H1 (cell line): ENCODE measurements at regions not wholly inside any gene's neighbourhood (a gene's known extent, or its start where the extent isn't known, plus 50 kb on each side); places are given as distances from the start of the nearest gene placed in this dataset.

Experiments used
- CTCF ChIA-PET: fragments of 300-600 bp; sonication (Branson Sonifier 250); formaldehyde crosslinking; loops from one replicate; lab custom pipeline; 2021; ENCODE audit not compliant: partially characterized antibody; lab: Charles Lee
- POLR2A ChIA-PET: fragments of 300-600 bp; sonication (Branson Sonifier 250); formaldehyde crosslinking; loops from one replicate; lab custom pipeline; 2021; ENCODE audit warnings: inconsistent platforms; ENCODE audit not compliant: partially characterized antibody; lab: Charles Lee
- DNase-seq, 2 experiments: peaks; one replicate each; pipeline versions ENCODE4 v3.0.0 to v3.0.0-alpha.2; 2010 to 2022; ENCODE audit warnings: low spot score in 2 of 2, low read depth in 1 of 2, mixed read lengths in 1 of 2
- FAIRE-seq: peaks from 2 replicates; lab custom pipeline; 2011; peaks lifted over from hg19 to GRCh38; lab: Jason Lieb, UNC
- H2AFZ ChIP-seq: 2 replicates; pipeline ENCODE4 v1.8.1; 2012; ENCODE audit warnings: low read length, inconsistent platforms
- H2AK5ac ChIP-seq: 2 replicates; pipeline ENCODE4 v1.6.1; 2013; ENCODE audit warnings: low read depth, low read length
- H2BK120ac ChIP-seq: replicated peaks from 2 replicates; pipeline ENCODE3; 2013; ENCODE audit warnings: low read depth, low read length, inconsistent platforms
- H2BK12ac ChIP-seq: 2 replicates; pipeline ENCODE4 v1.6.1; 2013; ENCODE audit warnings: low read depth, low read length
- H2BK15ac ChIP-seq: 2 replicates; pipeline ENCODE4 v1.6.1; 2013; ENCODE audit warnings: low read length
- H2BK20ac ChIP-seq: 2 replicates; pipeline ENCODE4 v1.6.1; 2013; ENCODE audit warnings: low read length
- H2BK5ac ChIP-seq: 2 replicates; pipeline ENCODE4 v1.6.1; 2013; ENCODE audit warnings: low read depth, low read length
- H3K14ac ChIP-seq: 2 replicates; pipeline ENCODE4 v1.6.1; 2013; ENCODE audit warnings: inconsistent platforms; ENCODE audit not compliant: insufficient read length
- H3K18ac ChIP-seq: 2 replicates; pipeline ENCODE4 v1.6.1; 2013; ENCODE audit warnings: low read length; ENCODE audit errors: extremely low read depth
- H3K23ac ChIP-seq: 2 replicates; pipeline ENCODE4 v1.6.1; 2013; ENCODE audit warnings: inconsistent platforms; ENCODE audit not compliant: insufficient read length
- H3K23me2 ChIP-seq: 2 replicates; pipeline ENCODE4 v1.6.1; 2013; ENCODE audit warnings: low read depth, low read length
- H3K27ac ChIP-seq: 2 replicates; pipeline ENCODE4 v1.6.1; 2011; ENCODE audit warnings: low read depth, low read length, inconsistent platforms
- H3K27me3 ChIP-seq, 4 experiments: replicated peaks in 1 of 4; 1 replicate in 1 of 4; 2 replicates in 3 of 4; pipeline versions ENCODE4 v1.6.1 to v1.8.1; 2011 to 2013; ENCODE audit warnings: low read length in 3 of 4, mild to moderate bottlenecking in 3 of 4, inconsistent platforms in 2 of 4, mixed read lengths in 2 of 4, moderate library complexity in 1 of 4; ENCODE audit not compliant: control insufficient read depth in 3 of 4, insufficient read depth in 3 of 4; ENCODE audit errors: extremely low read depth in 1 of 4
- H3K36me3 ChIP-seq, 4 experiments: 2 replicates each; pipeline versions ENCODE4 v1.6.1 to v1.8.1; 2011 to 2013; ENCODE audit warnings: mild to moderate bottlenecking in 4 of 4, low read length in 3 of 4, moderate library complexity in 2 of 4, control low read depth in 1 of 4, inconsistent platforms in 1 of 4; ENCODE audit not compliant: insufficient read depth in 4 of 4, control insufficient read depth in 2 of 4
- H3K4ac ChIP-seq: replicated peaks from 2 replicates; pipeline ENCODE3; 2013; ENCODE audit warnings: low read length, low read depth, mixed read lengths, inconsistent platforms; ENCODE audit not compliant: insufficient read length
- H3K4me1 ChIP-seq, 4 experiments: replicated peaks in 1 of 4; 1 replicate in 1 of 4; 2 replicates in 3 of 4; pipeline versions ENCODE4 v1.6.1 to v1.8.1; 2011 to 2013; ENCODE audit warnings: low read length in 3 of 4, inconsistent platforms in 2 of 4, mixed read lengths in 1 of 4; ENCODE audit not compliant: insufficient read depth in 4 of 4, control insufficient read depth in 3 of 4
- H3K4me2 ChIP-seq, 2 experiments: 2 replicates each; pipeline versions ENCODE4 v1.6.1 to v1.8.1; 2011 to 2013; ENCODE audit warnings: low read depth in 2 of 2, low read length in 2 of 2, control low read depth in 1 of 2, inconsistent platforms in 1 of 2, mild to moderate bottlenecking in 1 of 2; ENCODE audit not compliant: insufficient read depth in 1 of 2
- H3K4me3 ChIP-seq, 4 experiments: fragments of 200-600, 300-600 bp in 1 of 4; sonication (generic), shearing (Covaris generic), sonication (Bioruptor Twin) in 1 of 4; 2 replicates each; pipeline versions ENCODE4 v1.5.1 to v1.8.1; 2011 to 2016; ENCODE audit warnings: low read length in 4 of 4, low read depth in 3 of 4, control low read depth in 2 of 4, inconsistent platforms in 2 of 4, mild to moderate bottlenecking in 2 of 4, mixed read lengths in 1 of 4, moderate library complexity in 1 of 4; ENCODE audit not compliant: insufficient read depth in 2 of 4; ENCODE audit errors: extremely low read depth in 1 of 4
- H3K56ac ChIP-seq: replicated peaks from 2 replicates; pipeline ENCODE3; 2013; ENCODE audit warnings: low read depth, mild to moderate bottlenecking, mixed read lengths, low read length, inconsistent platforms; ENCODE audit not compliant: insufficient read length
- H3K79me1 ChIP-seq: 2 replicates; pipeline ENCODE4 v1.6.1; 2013; ENCODE audit warnings: low read depth, low read length, control low read depth
- H3K79me2 ChIP-seq, 2 experiments: 2 replicates each; pipeline versions ENCODE4 v1.6.1 to v1.8.1; 2012 to 2013; ENCODE audit warnings: low read length in 2 of 2, mild to moderate bottlenecking in 2 of 2, inconsistent platforms in 1 of 2; ENCODE audit not compliant: insufficient read depth in 2 of 2, control insufficient read depth in 1 of 2
- H3K9ac ChIP-seq, 4 experiments: replicated peaks in 1 of 4; 1 replicate in 1 of 4; 2 replicates in 3 of 4; pipeline versions ENCODE4 v1.6.1 to v1.8.1; 2011 to 2013; ENCODE audit warnings: low read depth in 3 of 4, low read length in 3 of 4, control low read depth in 2 of 4, mild to moderate bottlenecking in 2 of 4, moderate library complexity in 2 of 4, inconsistent platforms in 1 of 4; ENCODE audit errors: extremely low read depth in 1 of 4
- H3K9me3 ChIP-seq, 2 experiments: 2 replicates each; pipeline versions ENCODE4 v1.6.1 to v1.8.1; 2012 to 2013; ENCODE audit warnings: mild to moderate bottlenecking in 2 of 2, moderate library complexity in 2 of 2, control low read depth in 1 of 2, inconsistent platforms in 1 of 2, low read depth in 1 of 2, low read length in 1 of 2, mixed read lengths in 1 of 2; ENCODE audit not compliant: insufficient read depth in 2 of 2
- H4K20me1 ChIP-seq, 2 experiments: replicated peaks in 1 of 2; 2 replicates each; pipeline versions ENCODE3 to v1.8.1; 2011 to 2013; ENCODE audit warnings: inconsistent platforms in 2 of 2, low read length in 2 of 2, mild to moderate bottlenecking in 1 of 2; ENCODE audit not compliant: insufficient read depth in 2 of 2, control insufficient read depth in 1 of 2
- H4K5ac ChIP-seq: 2 replicates; pipeline ENCODE4 v1.6.1; 2013; ENCODE audit warnings: low read length, low read depth, mixed read lengths, inconsistent platforms; ENCODE audit not compliant: insufficient read length
- H4K8ac ChIP-seq: 2 replicates; pipeline ENCODE4 v1.8.0; 2013; ENCODE audit warnings: mild to moderate bottlenecking, moderate library complexity, low read length, inconsistent platforms; ENCODE audit not compliant: insufficient read depth; ENCODE audit errors: extremely low read depth
- H4K91ac ChIP-seq: replicated peaks from 2 replicates; pipeline ENCODE3; 2013; ENCODE audit warnings: low read length, mixed read lengths, inconsistent platforms; ENCODE audit not compliant: insufficient read length
- BCL11A ChIP-seq, 2 experiments: IDR thresholded peaks; one replicate each; pipeline ENCODE4 v1.6.1; 2011; ENCODE audit warnings: low read depth in 2 of 2, low read length in 2 of 2, mild to moderate bottlenecking in 2 of 2
- CBX8 ChIP-seq: fragments of 300-800, 300-1000 bp; sonication (generic); IDR thresholded peaks from 2 replicates; pipeline ENCODE4 v1.7.1; 2016; ENCODE audit warnings: low read depth, low read length, borderline replicate concordance
- CREB1 ChIP-seq: IDR thresholded peaks from 2 replicates; pipeline ENCODE4 v1.6.1; 2012; ENCODE audit warnings: inconsistent platforms
- CTBP2 ChIP-seq: IDR thresholded peaks from 2 replicates; pipeline ENCODE4 v1.7.0; 2011; ENCODE audit warnings: borderline replicate concordance, mild to moderate bottlenecking, moderate library complexity, mixed read lengths, low read length; ENCODE audit not compliant: insufficient read depth, insufficient read length
- GTF2F1 ChIP-seq: IDR thresholded peaks from 2 replicates; pipeline ENCODE4 v1.6.1; 2012; ENCODE audit warnings: low read depth, low read length, improper control_type of control experiment, borderline replicate concordance
- KDM1A ChIP-seq: fragments of 200-600, 300-600 bp; sonication (generic); IDR thresholded peaks from 2 replicates; pipeline ENCODE4 v1.7.1; 2016; ENCODE audit warnings: mild to moderate bottlenecking, low read length, borderline replicate concordance
- MAFK ChIP-seq: IDR thresholded peaks from 2 replicates; pipeline ENCODE4 v1.6.1; 2012; ENCODE audit warnings: low read depth, mild to moderate bottlenecking, improper control_type of control experiment, low read length
- MAX ChIP-seq: IDR thresholded peaks from 2 replicates; pipeline ENCODE4 v1.6.1; 2012; ENCODE audit warnings: inconsistent platforms
- POLR2AphosphoS5 ChIP-seq: IDR thresholded peaks from 2 replicates; pipeline ENCODE4 v1.6.1; 2011; ENCODE audit warnings: low read depth, low read length
- RAD21 ChIP-seq, 2 experiments: IDR thresholded peaks in 1 of 2; conservative IDR thresholded peaks in 1 of 2; 2 replicates each; pipeline ENCODE4 v1.6.1; 2011; ENCODE audit warnings: low read depth in 2 of 2, low read length in 2 of 2, improper control_type of control experiment in 1 of 2, inconsistent platforms in 1 of 2, mild to moderate bottlenecking in 1 of 2, moderate library complexity in 1 of 2
- RXRA ChIP-seq: IDR thresholded peaks from 2 replicates; pipeline ENCODE4 v1.6.1; 2011; ENCODE audit warnings: low read depth, mild to moderate bottlenecking, low read length, moderate library complexity; ENCODE audit not compliant: insufficient read depth
- SIN3A ChIP-seq, 2 experiments: IDR thresholded peaks in 1 of 2; conservative IDR thresholded peaks in 1 of 2; 2 replicates each; pipeline ENCODE4 v1.6.1; 2011 to 2012; ENCODE audit warnings: low read length in 2 of 2, improper control_type of control experiment in 1 of 2, low read depth in 1 of 2, mild to moderate bottlenecking in 1 of 2
- SP2 ChIP-seq: IDR thresholded peaks from 2 replicates; pipeline ENCODE4 v1.6.1; 2012; ENCODE audit warnings: mild to moderate bottlenecking, low read length, inconsistent platforms
- WGBS, 2 experiments: shearing (Covaris generic) in 1 of 2; methylation state at CpG; one replicate each; pipeline versions ENCODE4 v1.1.6 to v1.1.7; 2013 to 2015; ENCODE audit warnings: low lambda C conversion rate in 2 of 2, mixed read lengths in 2 of 2, inconsistent platforms in 1 of 2, low coverage in 1 of 2, missing lambda C conversion rate in 1 of 2; ENCODE audit not compliant: insufficient replicate concordance in 2 of 2, insufficient coverage in 1 of 2, insufficient read length in 1 of 2; ENCODE audit errors: extremely low coverage in 1 of 2, missing lambda C conversion rate in 1 of 2; 5-methylcytosine and 5-hydroxymethylcytosine counted together

GRCh38 chr22:48742191-48742555, 1085.5 kb downstream of the BRD1 start:
- no peak overlapping the region for H4K91ac ChIP-seq
- no peak overlapping the region for H2BK120ac ChIP-seq
- no peaks in the 10 kb centered on the region; a peak in 1 of 7 replicates for H3K4me1 ChIP-seq
- H3K4me3 ChIP-seq, result no peak overlapping the region
- POLR2A ChIA-PET, result no interaction called here
- peaks cover 0 to 2% of the 10 kb centered on the region in 2 experiments for H4K20me1 ChIP-seq
- no peak overlapping the region for H2BK15ac ChIP-seq
- no peak overlapping the region for H3K14ac ChIP-seq
- H4K5ac ChIP-seq, result no peak overlapping the region
- no peak overlapping the region for H3K27ac ChIP-seq
- DNase-seq (peak in 1 of 2 experiments; percentile 17), FAIRE-seq (no peak)
- H2BK20ac ChIP-seq, result no peak overlapping the region
- H4K8ac ChIP-seq, result no peak overlapping the region; the same call in 1 of the 2 replicates
- H3K23me2 ChIP-seq, result no peaks in the 10 kb centered on the region
- H3K56ac ChIP-seq, result no peak overlapping the region
- no peak overlapping the region for H2AFZ ChIP-seq
- H3K36me3 ChIP-seq, result no peaks in the 10 kb centered on the region
- TF ChIP-seq MAFK (no peak), CBX8 (no peak), KDM1A (no peak), GTF2F1 (no peak), RAD21 (IDR thresholded peaks at IDR 0.05 in 1 of 2, conservative IDR thresholded peaks at IDR 0.05 in 1 of 2; ENCODE audit: low read depth in 2 of 2, low read length in 2 of 2) (no peak), RXRA (no peak), SP2 (no peak), CTBP2 (no peak), SIN3A (conservative IDR thresholded peaks at IDR 0.05 in 1 of 2, IDR thresholded peaks at IDR 0.05 in 1 of 2; ENCODE audit: low read depth in 1 of 2, low read length in 2 of 2) (no peak), CREB1 (no peak), BCL11A (IDR thresholded peaks at IDR 0.05; ENCODE audit: low read depth in 2 of 2, low read length in 2 of 2) (no peak), MAX (no peak), POLR2AphosphoS5 (no peak)
- no peak overlapping the region for H2BK12ac ChIP-seq
- H3K27me3 ChIP-seq, result no peaks in the 10 kb centered on the region
- no peak overlapping the region for H3K4ac ChIP-seq
- H2AK5ac ChIP-seq, result no peak overlapping the region
- H3K9ac ChIP-seq, result no peak overlapping the region
- no peak overlapping the region for H3K23ac ChIP-seq
- H3K4me2 ChIP-seq, result no peak overlapping the region
- H3K9me3 ChIP-seq, result no peaks in the 10 kb centered on the region
- WGBS, 2 experiments, result 94% methylated on average over 17 of the region's 17 CpGs; no CpG with 5 or more reads in 1 of the 2 experiments
- CTCF ChIA-PET, result interaction anchor here (1.3 to 1.7 kb wide), 2 partner anchors 21 to 41 kb away, joined by 4 read pairs; no protein-coding TSS in a partner anchor
- H3K79me2 ChIP-seq, result no peaks in the 10 kb centered on the region
- H3K18ac ChIP-seq, result no peak overlapping the region
- H3K79me1 ChIP-seq, result no peaks in the 10 kb centered on the region; the same call in 1 of the 2 replicates
- no peak overlapping the region for H2BK5ac ChIP-seq
